ENCODE measurements at regions not wholly inside any gene's neighbourhood (a gene's known extent, or its start where the extent isn't known, plus 50 kb on each side); places are given as distances from the start of the nearest gene placed in this dataset.

DNA sequence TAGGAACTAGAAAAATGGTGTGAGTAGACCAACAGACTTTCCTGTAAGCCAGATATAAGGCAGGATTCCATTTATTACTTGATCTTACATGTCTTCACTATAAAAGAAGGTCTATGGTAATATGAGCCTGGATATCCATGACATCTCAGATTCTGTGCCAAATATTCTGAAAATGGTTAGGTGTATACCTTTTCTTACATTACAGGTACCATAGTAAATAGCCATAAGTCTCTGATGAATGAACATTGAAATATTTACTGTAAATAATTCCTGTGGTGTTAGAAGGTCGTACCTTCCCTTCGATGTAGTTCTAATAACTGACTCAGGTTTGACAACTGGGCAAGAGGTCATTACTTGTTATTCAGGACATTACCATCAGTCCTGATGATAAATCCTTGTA lies 657.9 kb downstream of the BRINP3 start:
- WGBS (ENCODE audit: insufficient coverage) = no CpG with 5 or more reads among the region's 2 CpGs
- no peaks in the 10 kb centered on the region for H3K4me1 ChIP-seq (ENCODE audit: control insufficient read depth, insufficient read depth, low read length)
- DNase-seq = no peak
- H3K36me3 ChIP-seq (ENCODE audit: control insufficient read depth, insufficient read depth, low read length) = no peaks in the 10 kb centered on the region
- no peaks in the 10 kb centered on the region for H3K9me3 ChIP-seq (replicated peaks; ENCODE audit: control insufficient read depth, low read depth, low read length)
- H3K27me3 ChIP-seq (ENCODE audit: control insufficient read depth, insufficient read depth, low read length) = no peaks in the 10 kb centered on the region
- H3K27ac ChIP-seq (ENCODE audit: low read length) = no peak overlapping the region
- no peak overlapping the region for H3K4me3 ChIP-seq (ENCODE audit: low read length)

DNA sequence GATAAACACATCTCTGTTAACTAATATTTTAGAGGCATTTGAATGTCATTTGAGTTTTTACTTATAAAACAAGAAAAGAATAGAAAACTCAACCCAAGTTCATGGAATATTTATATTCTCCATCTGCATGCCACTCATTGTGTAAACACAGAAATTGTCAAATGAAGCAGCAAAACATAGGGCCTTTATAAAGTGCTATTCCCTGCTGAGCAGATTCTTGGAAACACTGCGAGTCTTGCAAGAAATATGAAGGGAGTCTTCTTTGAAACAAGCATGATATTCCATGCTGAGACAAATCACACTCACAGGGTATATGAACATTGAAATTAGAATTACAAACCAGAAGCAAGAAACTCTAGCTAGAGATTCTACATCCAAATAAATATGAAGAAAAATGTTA lies 655.8 kb downstream of the BRINP3 start:
- WGBS (ENCODE audit: insufficient coverage) = no CpG with 5 or more reads among the region's 1 CpG
- Histone ChIP-seq H3K27me3 (ENCODE audit: control insufficient read depth, insufficient read depth, low read length) (no peaks in the 10 kb centered on the region), H3K36me3 (ENCODE audit: control insufficient read depth, insufficient read depth, low read length) (no peaks in the 10 kb centered on the region), H3K4me3 (ENCODE audit: low read length) (no peak overlapping the region), H3K4me1 (ENCODE audit: control insufficient read depth, insufficient read depth, low read length) (no peaks in the 10 kb centered on the region), H3K27ac (ENCODE audit: low read length) (no peak overlapping the region), H3K9me3 (replicated peaks; ENCODE audit: control insufficient read depth, low read depth, low read length) (no peaks in the 10 kb centered on the region)
- DNase-seq = peak; percentile 15

DNA sequence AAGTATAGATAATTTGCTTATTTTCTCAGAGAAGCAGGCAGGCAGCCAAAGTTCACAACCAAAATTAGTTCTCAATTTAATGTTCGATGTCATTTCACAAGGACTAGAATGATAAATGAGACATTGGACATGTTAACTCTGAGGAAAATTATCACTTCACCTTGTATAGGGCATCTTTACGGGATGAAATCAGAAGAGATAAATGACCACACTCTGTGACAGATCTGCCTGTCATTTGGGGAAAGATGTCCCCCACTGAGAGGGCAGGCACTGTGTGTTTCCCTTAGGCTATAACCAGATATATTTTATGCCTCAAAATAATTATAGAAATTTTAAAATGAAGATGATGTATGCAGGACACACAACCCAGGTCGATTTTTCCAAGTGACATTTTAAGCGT lies 642.9 kb downstream of the BRINP3 start:
- Histone ChIP-seq H3K4me3 (ENCODE audit: low read length) (no peak overlapping the region), H3K9me3 (replicated peaks; ENCODE audit: control insufficient read depth, low read depth, low read length) (no peaks in the 10 kb centered on the region), H3K4me1 (ENCODE audit: control insufficient read depth, insufficient read depth, low read length) (no peaks in the 10 kb centered on the region), H3K27ac (ENCODE audit: low read length) (no peak overlapping the region), H3K27me3 (ENCODE audit: control insufficient read depth, insufficient read depth, low read length) (no peaks in the 10 kb centered on the region), H3K36me3 (ENCODE audit: control insufficient read depth, insufficient read depth, low read length) (no peaks in the 10 kb centered on the region)
- no peak for DNase-seq
- 86% methylated on average over 2 of the region's 4 CpGs for WGBS (ENCODE audit: insufficient coverage)

DNA sequence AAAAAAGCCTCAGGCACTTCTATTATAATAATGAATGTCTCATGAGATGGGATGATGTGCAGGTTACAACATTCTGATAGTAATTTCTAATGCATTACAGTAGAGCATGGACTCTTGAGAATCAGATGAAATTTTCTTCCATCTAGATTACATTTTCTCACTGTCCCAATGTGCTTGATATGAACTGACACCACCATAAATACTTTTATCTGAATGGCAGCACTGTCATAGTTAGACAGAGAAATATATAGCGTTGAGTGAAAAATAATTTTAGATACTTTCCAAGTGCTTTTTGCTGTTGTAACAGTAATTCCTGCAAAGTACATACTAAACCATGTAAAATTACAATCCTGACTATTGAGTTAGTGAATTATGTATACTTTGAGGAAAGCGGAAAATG lies 630.1 kb downstream of the BRINP3 start:
- H3K27me3 ChIP-seq (ENCODE audit: control insufficient read depth, insufficient read depth, low read length) = no peaks in the 10 kb centered on the region
- no CpG with 5 or more reads among the region's 2 CpGs for WGBS (ENCODE audit: insufficient coverage)
- H3K4me3 ChIP-seq (ENCODE audit: low read length) = no peak overlapping the region

DNA sequence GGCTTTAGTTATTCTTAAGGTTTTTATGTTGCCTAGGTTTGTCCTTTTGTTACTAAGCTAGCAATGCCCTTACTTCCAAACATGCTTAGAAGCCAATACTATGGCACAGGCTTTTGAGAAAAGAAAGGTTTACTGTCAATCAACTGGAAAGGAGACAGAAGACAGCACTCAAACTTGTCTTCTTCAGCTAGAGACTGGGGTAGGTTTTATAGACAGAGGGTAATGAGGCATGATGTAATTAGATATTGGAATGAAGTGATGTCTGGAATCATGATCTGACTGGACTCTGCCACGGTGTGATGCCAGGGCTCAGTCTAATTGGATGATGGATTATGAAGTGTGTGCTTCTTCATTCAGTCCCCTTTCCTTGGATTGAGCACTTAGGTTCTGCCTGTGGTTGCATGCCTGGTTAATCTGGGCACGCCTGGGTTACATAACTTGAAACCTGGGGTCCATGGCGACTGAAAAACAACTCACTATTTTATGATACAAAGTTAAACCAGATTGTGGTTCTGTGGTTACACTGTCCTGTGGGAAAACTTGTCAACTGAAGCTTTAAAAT lies 625.8 kb downstream of the BRINP3 start:
- no peak overlapping the region for H3K27ac ChIP-seq (ENCODE audit: low read length)
- H3K4me3 ChIP-seq (ENCODE audit: low read length) = no peak overlapping the region
- DNase-seq = no peak
- H3K36me3 ChIP-seq (ENCODE audit: control insufficient read depth, insufficient read depth, low read length) = no peaks in the 10 kb centered on the region
- WGBS (ENCODE audit: insufficient coverage) = 43% methylated on average over 1 of the region's 3 CpGs
- H3K27me3 ChIP-seq (ENCODE audit: control insufficient read depth, insufficient read depth, low read length) = no peaks in the 10 kb centered on the region
- H3K4me1 ChIP-seq (ENCODE audit: control insufficient read depth, insufficient read depth, low read length) = no peaks in the 10 kb centered on the region
- H3K9me3 ChIP-seq (replicated peaks; ENCODE audit: control insufficient read depth, low read depth, low read length) = no peaks in the 10 kb centered on the region

More for the DNA sequence above, 630.1 kb downstream of the BRINP3 start:
- Histone ChIP-seq H3K27ac (ENCODE audit: low read length) (no peak overlapping the region), H3K9me3 (replicated peaks; ENCODE audit: control insufficient read depth, low read depth, low read length) (no peaks in the 10 kb centered on the region), H3K36me3 (ENCODE audit: control insufficient read depth, insufficient read depth, low read length) (no peaks in the 10 kb centered on the region), H3K4me1 (ENCODE audit: control insufficient read depth, insufficient read depth, low read length) (no peaks in the 10 kb centered on the region)
- DNase-seq = no peak

DNA sequence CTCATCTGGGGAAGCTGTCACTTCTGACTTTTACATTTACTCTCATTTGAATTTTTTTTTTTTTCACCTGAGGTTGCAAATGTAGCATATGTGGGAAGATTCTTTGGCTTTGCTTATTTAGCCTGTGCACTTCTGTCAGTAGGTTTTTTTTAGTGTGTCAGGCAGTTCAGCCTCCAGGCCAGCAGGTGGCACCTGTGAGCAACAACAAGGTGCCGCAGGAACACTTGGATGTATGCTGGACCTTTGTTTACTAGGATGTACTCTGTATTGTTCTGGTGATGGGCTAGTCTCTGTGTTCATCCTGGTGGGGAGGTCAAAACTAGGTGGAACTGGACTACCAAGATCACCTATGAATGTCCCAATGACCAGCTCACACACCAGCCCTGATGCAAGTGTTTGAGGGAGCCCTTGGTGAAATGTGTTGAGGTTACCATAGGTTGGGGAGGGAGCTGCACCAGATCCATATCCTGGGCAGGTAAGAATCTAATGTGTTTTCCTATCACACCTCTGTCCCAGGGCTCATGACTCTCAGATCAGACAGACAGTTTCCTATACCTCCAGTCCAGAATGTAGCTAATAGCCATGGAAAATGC lies 618.2 kb downstream of the BRINP3 start:
- no peak for DNase-seq
- Histone ChIP-seq H3K4me3 (ENCODE audit: low read length) (no peak overlapping the region), H3K27ac (ENCODE audit: low read length) (no peak overlapping the region), H3K36me3 (ENCODE audit: control insufficient read depth, insufficient read depth, low read length) (no peaks in the 10 kb centered on the region), H3K4me1 (ENCODE audit: control insufficient read depth, insufficient read depth, low read length) (no peaks in the 10 kb centered on the region), H3K27me3 (ENCODE audit: control insufficient read depth, insufficient read depth, low read length) (no peaks in the 10 kb centered on the region), H3K9me3 (replicated peaks; ENCODE audit: control insufficient read depth, low read depth, low read length) (peaks cover 2% of the 10 kb centered on the region)
- 100% methylated on average over 1 of the region's 1 CpG for WGBS (ENCODE audit: insufficient coverage)

DNA sequence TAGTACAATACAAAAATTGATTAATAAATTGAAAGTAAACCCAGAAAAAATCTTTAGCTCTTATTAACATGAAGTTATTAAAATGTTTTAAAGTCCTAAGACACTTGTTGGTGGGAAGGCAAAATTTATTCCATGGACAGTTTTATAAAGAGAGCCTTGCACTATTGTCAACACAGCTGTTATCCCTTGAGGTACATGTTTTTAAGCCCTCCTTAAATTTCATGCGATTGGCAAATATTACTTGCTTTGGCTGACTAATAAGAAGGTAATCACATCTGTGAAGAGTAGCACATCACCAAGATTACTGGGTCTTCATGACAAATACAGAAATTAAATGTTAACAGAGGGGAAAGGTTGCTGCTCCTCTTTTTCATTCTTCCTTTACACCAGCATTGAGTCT lies 611.1 kb downstream of the BRINP3 start:
- no CpG with 5 or more reads among the region's 1 CpG for WGBS (ENCODE audit: insufficient coverage)
- no peak overlapping the region for H3K4me3 ChIP-seq (ENCODE audit: low read length)
- peaks cover 2% of the 10 kb centered on the region for H3K4me1 ChIP-seq (ENCODE audit: control insufficient read depth, insufficient read depth, low read length)
- DNase-seq = peak; percentile 81
- H3K36me3 ChIP-seq (ENCODE audit: control insufficient read depth, insufficient read depth, low read length) = no peaks in the 10 kb centered on the region
- no peak overlapping the region for H3K27ac ChIP-seq (ENCODE audit: low read length)
- no peaks in the 10 kb centered on the region for H3K27me3 ChIP-seq (ENCODE audit: control insufficient read depth, insufficient read depth, low read length)
- H3K9me3 ChIP-seq (replicated peaks; ENCODE audit: control insufficient read depth, low read depth, low read length) = no peaks in the 10 kb centered on the region

DNA sequence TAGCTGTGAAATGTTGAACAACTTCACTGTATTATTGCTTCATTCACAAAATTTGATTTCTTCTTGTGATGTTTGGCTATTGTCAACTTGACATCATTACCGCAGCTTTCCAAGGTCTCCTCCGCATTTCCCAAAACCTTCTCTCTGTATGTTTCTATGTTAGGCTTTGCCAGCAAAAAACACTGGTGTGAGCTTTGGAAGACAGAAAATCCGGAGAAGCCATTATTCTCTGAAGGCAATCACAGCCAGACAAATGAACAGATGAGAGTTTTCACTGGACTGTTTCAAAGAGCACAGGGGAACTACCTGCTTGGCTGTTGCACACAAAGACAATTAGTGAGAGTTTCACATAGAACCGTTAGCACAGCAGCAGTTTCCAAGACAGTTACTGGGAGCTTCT lies 609.6 kb downstream of the BRINP3 start:
- 31% methylated on average over 2 of the region's 4 CpGs for WGBS (ENCODE audit: insufficient coverage)
- no peaks in the 10 kb centered on the region for H3K36me3 ChIP-seq (ENCODE audit: control insufficient read depth, insufficient read depth, low read length)
- peaks cover 2% of the 10 kb centered on the region for H3K4me1 ChIP-seq (ENCODE audit: control insufficient read depth, insufficient read depth, low read length)
- no peak overlapping the region for H3K4me3 ChIP-seq (ENCODE audit: low read length)
- no peaks in the 10 kb centered on the region for H3K9me3 ChIP-seq (replicated peaks; ENCODE audit: control insufficient read depth, low read depth, low read length)
- peak overlapping the region; percentile 48 for H3K27ac ChIP-seq (ENCODE audit: low read length)
- no peaks in the 10 kb centered on the region for H3K27me3 ChIP-seq (ENCODE audit: control insufficient read depth, insufficient read depth, low read length)
- DNase-seq = peak; percentile 87

DNA sequence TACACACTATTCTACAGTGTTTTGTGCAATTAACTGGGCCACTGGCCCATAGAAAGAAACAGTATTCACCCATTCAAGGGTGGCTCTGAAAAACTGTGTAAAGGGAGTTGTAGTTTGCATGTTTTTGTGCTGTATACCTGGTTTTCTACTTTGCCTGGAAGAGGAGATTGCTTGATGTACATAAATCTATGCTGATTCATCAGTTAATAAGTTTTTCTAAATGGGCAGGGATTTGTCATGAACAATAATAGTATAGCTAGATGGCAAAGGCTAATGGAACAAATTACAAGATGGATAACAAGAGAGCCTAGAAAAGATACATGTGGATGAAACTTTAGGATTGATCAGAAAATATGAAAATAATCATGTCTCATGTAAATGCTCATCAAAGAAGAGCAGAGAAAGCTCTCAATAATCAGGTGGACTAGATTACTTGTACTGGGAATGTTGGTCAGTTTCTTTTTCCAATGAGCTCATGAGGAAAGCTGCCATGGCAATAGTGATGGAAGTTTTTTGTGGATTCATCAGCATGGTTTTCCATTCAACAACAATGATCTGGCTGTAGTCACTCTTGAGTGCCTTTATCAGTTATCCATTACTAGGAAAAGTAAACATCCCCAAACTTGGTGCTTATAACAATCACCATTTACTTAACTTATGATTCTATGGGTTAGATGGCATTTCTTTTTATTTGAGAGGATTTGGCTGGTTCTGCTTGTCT lies 602.8 kb downstream of the BRINP3 start:
- Histone ChIP-seq H3K36me3 (ENCODE audit: control insufficient read depth, insufficient read depth, low read length) (no peaks in the 10 kb centered on the region), H3K4me3 (ENCODE audit: low read length) (no peak overlapping the region), H3K9me3 (replicated peaks; ENCODE audit: control insufficient read depth, low read depth, low read length) (no peaks in the 10 kb centered on the region), H3K4me1 (ENCODE audit: control insufficient read depth, insufficient read depth, low read length) (no peaks in the 10 kb centered on the region), H3K27me3 (ENCODE audit: control insufficient read depth, insufficient read depth, low read length) (no peaks in the 10 kb centered on the region), H3K27ac (ENCODE audit: low read length) (no peak overlapping the region)
- DNase-seq = no peak

DNA sequence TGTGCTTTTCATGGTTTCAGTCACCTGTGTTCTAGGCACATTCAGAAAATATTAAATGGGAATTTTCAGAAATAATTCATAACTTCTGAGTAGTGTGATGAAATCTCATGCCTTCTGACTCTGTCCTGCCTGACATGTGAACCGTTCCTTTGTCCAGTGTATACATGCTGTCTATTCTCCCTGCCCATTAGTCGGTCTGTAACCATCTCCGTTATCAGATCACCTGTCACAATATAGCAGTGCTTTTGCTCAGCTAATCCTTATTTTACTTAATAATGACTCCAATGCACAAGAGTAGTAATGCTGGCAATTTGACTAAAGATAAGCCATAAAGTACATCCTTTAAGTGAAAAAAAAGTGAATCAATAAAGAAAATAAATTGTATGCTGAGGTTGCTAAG lies 597.5 kb downstream of the BRINP3 start:
- H3K4me3 ChIP-seq (ENCODE audit: low read length) = no peak overlapping the region
- WGBS (ENCODE audit: insufficient coverage) = no CpG with 5 or more reads among the region's 3 CpGs
- DNase-seq = no peak

More for the DNA sequence above, 597.5 kb downstream of the BRINP3 start:
- Histone ChIP-seq H3K27ac (ENCODE audit: low read length) (no peak overlapping the region), H3K4me1 (ENCODE audit: control insufficient read depth, insufficient read depth, low read length) (no peaks in the 10 kb centered on the region), H3K27me3 (ENCODE audit: control insufficient read depth, insufficient read depth, low read length) (no peaks in the 10 kb centered on the region), H3K9me3 (replicated peaks; ENCODE audit: control insufficient read depth, low read depth, low read length) (no peaks in the 10 kb centered on the region), H3K36me3 (ENCODE audit: control insufficient read depth, insufficient read depth, low read length) (no peaks in the 10 kb centered on the region)

Data from muscle of leg (tissue), 3 donors.